SH-SY5Y (cell line): ENCODE measurements at regions not wholly inside any gene's neighbourhood (a gene's known extent, or its start where the extent isn't known, plus 50 kb on each side); places are given as distances from the start of the nearest gene placed in this dataset.

Source experiments
- GATA2 ChIP-seq: IDR thresholded peaks from 2 replicates; pipeline ENCODE4 v1.6.1; 2011; ENCODE audit warnings: mild to moderate bottlenecking, low read depth, low read length
- GATA3 ChIP-seq: IDR thresholded peaks from 2 replicates; pipeline ENCODE4 v1.6.1; 2011; ENCODE audit warnings: low read depth, mild to moderate bottlenecking, low read length, moderate library complexity

DNA sequence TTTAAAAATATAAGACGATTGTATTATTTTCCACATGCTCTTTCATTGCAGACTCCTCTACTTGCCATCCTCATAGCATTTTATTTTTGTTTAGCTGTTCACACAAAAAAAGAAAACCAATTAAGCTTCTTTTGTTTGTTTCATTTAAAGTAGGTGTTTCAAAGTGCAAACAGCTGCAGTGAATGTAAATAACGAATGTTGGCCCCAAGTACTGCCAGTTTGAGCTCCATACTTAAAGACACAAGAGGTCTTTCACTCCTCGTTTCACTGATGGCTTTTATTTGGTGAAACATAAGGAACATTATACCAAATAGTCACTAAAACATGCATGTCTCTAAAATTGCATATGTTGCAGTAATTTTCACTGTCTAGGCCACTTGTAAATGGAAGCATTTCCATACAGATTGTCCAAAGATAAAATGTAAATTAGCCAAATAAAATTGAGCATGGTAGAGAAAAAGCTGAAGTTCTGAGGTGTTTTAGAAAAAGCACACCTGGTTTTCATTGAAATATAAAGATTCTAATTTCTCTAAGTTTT is 253.4 kb downstream of the TMX3 start:
- TF ChIP-seq GATA3: no peak
- no peak for TF ChIP-seq GATA2

DNA sequence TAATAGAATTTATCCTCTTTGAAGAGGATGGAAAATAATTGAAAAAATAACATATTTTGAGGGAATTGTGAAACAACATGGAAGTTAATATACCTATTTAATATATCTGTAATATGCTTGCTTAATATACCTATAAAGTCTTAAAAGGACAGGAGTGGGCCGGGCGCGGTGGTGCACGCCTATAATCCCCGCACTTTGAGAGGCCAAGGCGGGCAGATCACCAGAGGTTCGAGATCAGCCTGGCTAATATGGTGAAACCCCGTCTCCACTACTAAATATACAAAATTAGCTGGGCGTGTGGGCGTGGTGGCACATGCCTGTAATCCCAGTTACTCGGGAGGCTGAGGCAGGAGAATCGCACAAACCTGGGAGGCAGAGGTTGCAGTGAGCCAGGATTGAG is 254.9 kb downstream of the TMX3 start:
- TF ChIP-seq GATA3 (no peak), GATA2 (no peak)

DNA sequence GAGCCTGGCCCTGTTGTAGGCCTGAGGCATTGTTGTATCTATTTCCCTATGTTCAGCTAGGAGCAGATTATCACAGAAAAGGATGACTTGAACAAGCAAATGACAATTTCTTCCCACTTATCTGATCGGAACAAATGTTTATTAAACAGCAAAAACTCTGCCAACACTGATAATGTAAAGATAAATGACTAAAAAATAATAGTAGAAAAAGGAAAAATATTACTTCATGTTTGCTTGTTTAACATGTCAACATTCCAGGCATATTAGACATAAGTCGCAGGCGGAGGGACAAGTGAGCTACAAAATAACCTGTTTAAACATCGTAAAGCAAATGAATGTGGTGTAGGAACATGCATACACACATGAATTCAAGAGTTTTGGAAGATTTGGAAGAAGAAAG is 257.9 kb downstream of the TMX3 start:
- TF ChIP-seq GATA2: no peak
- no peak for TF ChIP-seq GATA3

- no peak for TF ChIP-seq GATA3
- no peak for TF ChIP-seq GATA2
These were observed 259.7 kb downstream of the TMX3 start for GRCh38 chr18:68455229-68455603.

- no peak for TF ChIP-seq GATA3
- TF ChIP-seq GATA2: no peak
These were observed 260.2 kb downstream of the TMX3 start for GRCh38 chr18:68454511-68455228.

DNA sequence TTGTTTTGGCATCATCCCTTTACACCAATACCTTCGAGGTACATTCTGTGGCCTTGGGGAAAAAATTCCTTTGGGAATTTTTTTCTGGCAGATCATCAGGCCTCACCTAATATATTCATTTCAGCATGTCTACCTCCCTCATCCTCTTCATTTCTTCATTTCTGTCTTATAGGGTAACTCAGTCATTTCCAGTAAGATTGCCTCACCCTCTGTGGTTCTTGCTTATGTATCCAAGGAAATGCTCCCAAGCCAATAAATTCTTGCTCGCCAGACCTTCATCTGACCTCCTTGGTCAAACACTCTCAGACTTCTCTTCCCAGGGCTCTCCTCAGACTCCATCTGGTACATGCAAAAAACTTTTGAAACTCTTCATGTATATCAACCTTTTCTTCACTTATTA is 265.6 kb downstream of the TMX3 start:
- TF ChIP-seq GATA3: no peak
- no peak for TF ChIP-seq GATA2

- TF ChIP-seq GATA2: no peak
- TF ChIP-seq GATA3: no peak
These were observed 266.2 kb downstream of the TMX3 start for GRCh38 chr18:68448736-68449135.

- 0 out of 2 replicates have a peak, but pooled peaks have one; percentile 5 for TF ChIP-seq GATA2
- TF ChIP-seq GATA3: no peak
These were observed 267.6 kb downstream of the TMX3 start for GRCh38 chr18:68447286-68447685.

DNA sequence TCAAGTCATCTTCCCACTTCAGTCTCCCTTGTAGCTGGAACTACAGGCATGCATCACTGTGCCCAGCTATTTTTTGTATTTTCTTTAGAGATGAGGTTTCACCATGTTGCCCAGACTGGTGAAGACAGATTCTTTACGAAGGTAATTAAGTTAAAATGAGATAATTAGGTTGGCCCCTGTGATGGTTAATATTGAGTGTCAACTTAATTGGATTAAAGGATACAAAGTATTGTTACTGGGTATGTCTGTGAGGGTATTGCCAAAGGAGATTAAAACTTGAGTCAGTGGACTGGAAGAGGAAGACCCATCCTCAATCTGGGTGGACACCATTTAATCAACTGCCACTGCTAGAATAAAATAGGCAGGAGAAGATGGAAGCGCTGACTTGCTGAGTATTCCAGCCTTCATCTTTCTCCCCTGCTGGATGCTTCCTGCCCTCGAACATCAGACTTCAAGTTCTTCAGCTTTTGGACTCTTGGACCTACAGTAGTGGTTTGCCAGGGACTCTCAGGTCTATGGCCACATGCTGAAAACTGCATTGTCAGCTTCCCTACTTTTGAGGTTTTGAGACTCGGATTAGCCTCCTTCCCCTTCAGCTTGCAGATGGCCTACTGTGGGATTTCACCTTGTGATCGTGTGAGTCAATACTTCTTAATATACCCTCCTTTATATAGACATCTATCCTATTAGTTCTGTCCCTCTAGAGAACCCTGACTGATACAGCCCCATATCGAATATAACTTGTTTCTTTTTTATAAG is 269.1 kb downstream of the TMX3 start:
- TF ChIP-seq GATA2 (no peak), GATA3 (no peak)

GRCh38 chr18:68445136-68445535 is 269.8 kb downstream of the TMX3 start:
- TF ChIP-seq GATA2 (no peak), GATA3 (no peak)

DNA sequence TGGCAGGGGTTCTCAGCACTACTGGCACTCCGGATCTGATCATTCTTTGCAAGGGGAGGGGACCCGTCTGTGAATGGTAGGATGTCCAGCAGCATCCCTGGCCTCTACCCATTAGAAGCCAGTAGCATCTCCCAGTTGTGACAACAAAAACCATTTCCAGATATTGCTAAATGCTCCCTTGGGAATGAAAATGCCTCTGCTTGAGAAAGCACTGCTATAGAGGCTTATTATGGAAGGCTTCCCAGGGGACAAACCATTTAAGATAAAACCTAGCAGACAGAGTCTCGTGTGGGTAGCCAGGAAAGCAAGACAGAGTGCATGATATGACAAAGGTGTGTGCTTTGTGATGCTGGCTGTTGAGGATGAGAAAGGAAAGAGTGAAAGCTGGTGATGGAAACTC is 273.7 kb downstream of the TMX3 start:
- no peak for TF ChIP-seq GATA2
- no peak for TF ChIP-seq GATA3

DNA sequence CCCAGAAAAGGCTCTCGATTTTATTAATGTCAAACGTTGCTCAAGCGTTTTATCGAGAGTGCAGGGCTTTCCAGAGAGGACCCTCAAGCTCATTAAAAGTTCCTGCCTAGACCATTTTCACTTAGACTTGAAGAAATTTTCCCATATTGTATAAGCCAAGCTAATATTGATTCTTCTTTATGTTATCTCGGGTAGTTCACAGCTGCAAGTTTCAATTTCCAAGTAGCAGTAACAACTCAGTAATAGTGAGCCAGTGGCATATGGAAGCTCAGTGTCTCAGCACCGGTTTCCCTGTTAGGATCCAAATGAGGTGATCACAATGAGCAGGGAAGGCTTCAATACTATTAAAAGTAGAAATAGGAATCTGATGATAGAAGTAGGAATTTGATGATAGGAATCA is 274.5 kb downstream of the TMX3 start:
- TF ChIP-seq GATA3: no peak
- no peak for TF ChIP-seq GATA2

GRCh38 chr18:68439642-68440041 is 275.3 kb downstream of the TMX3 start:
- TF ChIP-seq GATA3 (no peak), GATA2 (no peak)

GRCh38 chr18:68438983-68439382 is 275.9 kb downstream of the TMX3 start:
- TF ChIP-seq GATA2 (no peak), GATA3 (no peak)

DNA sequence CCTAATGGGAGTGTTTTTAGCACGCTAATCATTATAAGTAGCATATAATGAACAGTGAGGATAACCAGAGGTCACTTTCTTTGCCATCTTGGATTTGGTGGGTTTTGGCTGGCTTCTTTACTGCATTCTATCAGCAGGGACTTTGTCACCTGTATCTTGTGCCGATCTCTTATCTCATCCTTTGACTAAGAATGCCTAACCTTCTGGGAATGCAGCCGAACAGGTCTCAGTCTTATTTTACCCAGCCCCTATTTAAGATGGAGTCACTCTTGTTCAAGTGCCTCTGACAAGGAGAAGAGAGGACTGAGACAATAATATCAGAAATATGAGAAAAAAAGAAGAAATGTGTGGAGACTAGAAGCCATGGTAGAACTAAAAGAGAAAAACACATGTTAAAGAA is 276.4 kb downstream of the TMX3 start:
- no peak for TF ChIP-seq GATA2
- no peak for TF ChIP-seq GATA3

DNA sequence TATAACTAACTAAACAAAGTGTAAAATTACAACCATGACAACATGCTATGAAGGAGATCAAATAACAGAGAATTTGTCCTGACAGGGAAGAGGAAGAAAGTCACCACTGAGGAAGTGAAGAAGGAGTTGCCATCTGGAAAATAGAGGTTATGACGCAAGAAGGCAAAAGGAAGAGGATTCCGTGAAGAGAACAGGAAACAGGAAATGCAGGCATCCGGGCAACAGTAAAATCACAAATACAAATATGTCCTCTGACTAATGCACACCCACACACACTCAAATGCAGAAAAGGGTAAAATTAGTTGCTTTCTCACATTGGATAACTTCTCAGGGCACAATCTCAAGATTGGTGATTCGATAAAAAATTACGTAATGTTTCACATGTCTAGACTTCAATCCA is 278.4 kb downstream of the TMX3 start:
- no peak for TF ChIP-seq GATA2
- TF ChIP-seq GATA3: no peak
